Loucy (cell line): ENCODE measurements at regions not wholly inside any gene's neighbourhood (a gene's known extent, or its start where the extent isn't known, plus 50 kb on each side); places are given as distances from the start of the nearest gene placed in this dataset.

ENCODE experiments used
- H2AFZ ChIP-seq: fragments of 200-600 bp; sonication (generic); 2 replicates; pipeline ENCODE4 v1.6.0; 2016; ENCODE audit warnings: antibody characterized with exemption, mild to moderate bottlenecking, low read length, moderate library complexity
- H3F3A ChIP-seq: fragments of 200-600 bp; 2 replicates; pipeline ENCODE4 v1.6.0; 2016; ENCODE audit warnings: antibody characterized with exemption, low read depth, mild to moderate bottlenecking
- H3K27me3 ChIP-seq: fragments of 200-600 bp; sonication (generic); 2 replicates; pipeline ENCODE4 v1.6.1; 2014; ENCODE audit warnings: low read length, mild to moderate bottlenecking; ENCODE audit not compliant: insufficient read depth, poor library complexity, severe bottlenecking
- H3K36me3 ChIP-seq: fragments of 200-600 bp; sonication (generic); 2 replicates; pipeline ENCODE4 v1.6.1; 2016; ENCODE audit warnings: low read length; ENCODE audit not compliant: insufficient read depth
- H3K4me1 ChIP-seq: fragments of 200-600 bp; sonication (generic); 2 replicates; pipeline ENCODE4 v1.5.1; 2014; ENCODE audit warnings: low read length, mild to moderate bottlenecking; ENCODE audit not compliant: insufficient read depth, poor library complexity, severe bottlenecking
- H3K4me2 ChIP-seq: fragments of 200-600 bp; sonication (generic); 2 replicates; pipeline ENCODE4 v1.6.0; 2014; ENCODE audit warnings: antibody characterized with exemption, low read length, low read depth, mild to moderate bottlenecking; ENCODE audit not compliant: poor library complexity, severe bottlenecking
- H3K4me3 ChIP-seq: fragments of 200-600 bp; sonication (generic); 2 replicates; pipeline ENCODE4 v1.5.1; 2014; ENCODE audit warnings: low read length, mild to moderate bottlenecking, mixed read lengths; ENCODE audit not compliant: poor library complexity, severe bottlenecking
- H3K79me2 ChIP-seq: fragments of 200-600 bp; sonication (generic); 2 replicates; pipeline ENCODE4 v1.6.1; 2014; ENCODE audit warnings: low read length; ENCODE audit not compliant: insufficient read depth
- H3K9ac ChIP-seq: fragments of 200-600 bp; sonication (generic); 2 replicates; pipeline ENCODE4 v1.6.0; 2014; ENCODE audit warnings: mild to moderate bottlenecking, low read depth, low read length, moderate library complexity; ENCODE audit not compliant: poor library complexity, severe bottlenecking
- H3K9me2 ChIP-seq: fragments of 200-600 bp; sonication (generic); replicated peaks from 2 replicates; pipeline ENCODE4 v1.6.1; 2016; ENCODE audit warnings: low read depth, low read length, mixed read lengths
- H3K9me3 ChIP-seq: fragments of 200-600 bp; sonication (generic); 2 replicates; pipeline ENCODE4 v1.6.1; 2014; ENCODE audit warnings: mild to moderate bottlenecking, antibody characterized with exemption, low read length, low read depth; ENCODE audit not compliant: insufficient read depth
- H4K20me1 ChIP-seq: fragments of 200-600 bp; sonication (generic); 2 replicates; pipeline ENCODE4 v1.6.0; 2014; ENCODE audit warnings: antibody characterized with exemption, low read length, mild to moderate bottlenecking; ENCODE audit not compliant: insufficient read depth, poor library complexity, severe bottlenecking
- CTCF ChIP-seq: fragments of 200-600 bp; sonication (generic); conservative IDR thresholded peaks from 2 replicates; pipeline ENCODE4 v1.5.1; 2014; ENCODE audit warnings: mild to moderate bottlenecking, antibody characterized with exemption, low read length
- EZH2phosphoT487 ChIP-seq: fragments of 200-600 bp; IDR thresholded peaks from 2 replicates; pipeline ENCODE4 v1.6.1; 2018; ENCODE audit warnings: antibody characterized with exemption, mild to moderate bottlenecking, moderate library complexity, borderline replicate concordance

- H3F3A ChIP-seq, result no peaks in the 10 kb centered on the region
- no peak overlapping the region for H2AFZ ChIP-seq
- H3K79me2 ChIP-seq, result no peaks in the 10 kb centered on the region
- H3K4me2 ChIP-seq, result no peak overlapping the region
- no peaks in the 10 kb centered on the region for H3K4me1 ChIP-seq
- no peak overlapping the region for H3K9ac ChIP-seq
- TF ChIP-seq CTCF (no peak), EZH2phosphoT487 (no peak)
- no peak overlapping the region for H3K4me3 ChIP-seq
- H3K9me2 ChIP-seq, result no peaks in the 10 kb centered on the region
- no peaks in the 10 kb centered on the region for H3K36me3 ChIP-seq
- H3K9me3 ChIP-seq, result no peaks in the 10 kb centered on the region
- H3K27me3 ChIP-seq, result no peaks in the 10 kb centered on the region
- H4K20me1 ChIP-seq, result no peaks in the 10 kb centered on the region
Measured at GRCh38 chr4:28677808-28678207, 1817.2 kb downstream of the STIM2 start.

GRCh38 chr4:28682847-28683246 lies 1822.2 kb downstream of the STIM2 start:
- H3K36me3 ChIP-seq, result no peaks in the 10 kb centered on the region
- H3K9ac ChIP-seq, result no peak overlapping the region
- no peak overlapping the region for H3K4me3 ChIP-seq
- no peaks in the 10 kb centered on the region for H3F3A ChIP-seq
- no peak for TF ChIP-seq EZH2phosphoT487
- TF ChIP-seq CTCF, result no peak
- no peaks in the 10 kb centered on the region for H3K9me3 ChIP-seq
- no peaks in the 10 kb centered on the region for H3K27me3 ChIP-seq
- H3K4me1 ChIP-seq, result no peaks in the 10 kb centered on the region
- no peak overlapping the region for H2AFZ ChIP-seq
- H3K9me2 ChIP-seq, result no peaks in the 10 kb centered on the region
- no peaks in the 10 kb centered on the region for H4K20me1 ChIP-seq
- no peak overlapping the region for H3K4me2 ChIP-seq
- H3K79me2 ChIP-seq, result no peaks in the 10 kb centered on the region

GRCh38 chr4:28686618-28687017 lies 1826.0 kb downstream of the STIM2 start:
- no peak overlapping the region for H3K4me2 ChIP-seq
- H3K36me3 ChIP-seq, result no peaks in the 10 kb centered on the region
- no peaks in the 10 kb centered on the region for H3F3A ChIP-seq
- no peak overlapping the region for H2AFZ ChIP-seq
- H3K79me2 ChIP-seq, result no peaks in the 10 kb centered on the region
- TF ChIP-seq EZH2phosphoT487, result no peak
- TF ChIP-seq CTCF, result peak; percentile 61
- H4K20me1 ChIP-seq, result no peaks in the 10 kb centered on the region
- H3K4me1 ChIP-seq, result no peaks in the 10 kb centered on the region
- no peaks in the 10 kb centered on the region for H3K9me2 ChIP-seq
- no peaks in the 10 kb centered on the region for H3K27me3 ChIP-seq
- H3K9ac ChIP-seq, result no peak overlapping the region
- H3K9me3 ChIP-seq, result no peaks in the 10 kb centered on the region
- no peak overlapping the region for H3K4me3 ChIP-seq
